Neuronal stem cell (in vitro differentiated cells): ENCODE measurements at regions not wholly inside any gene's neighbourhood (a gene's known extent, or its start where the extent isn't known, plus 50 kb on each side); places are given as distances from the start of the nearest gene placed in this dataset.
A peak's percentile ranks its signal among the peaks of the same experiment; 100 is the strongest.

Experiments
- DNase-seq: peaks from one replicate; pipeline ENCODE4 v3.0.0-alpha.2; 2013; ENCODE audit warnings: low spot score
- H2AFZ ChIP-seq: one replicate; pipeline ENCODE4 v1.6.1; 2013; ENCODE audit warnings: mild to moderate bottlenecking, low read length, inconsistent platforms
- H2AK5ac ChIP-seq: 2 replicates; pipeline ENCODE4 v1.6.1; 2013; ENCODE audit warnings: low read depth, mild to moderate bottlenecking, inconsistent platforms, low read length, moderate library complexity, mixed read lengths
- H2BK120ac ChIP-seq: 2 replicates; pipeline ENCODE4 v1.6.1; 2013; ENCODE audit warnings: low read depth, mild to moderate bottlenecking, inconsistent platforms, low read length, moderate library complexity, mixed read lengths
- H2BK12ac ChIP-seq: one replicate; pipeline ENCODE4 v1.6.1; 2013; ENCODE audit warnings: low read length, inconsistent platforms
- H2BK15ac ChIP-seq: 2 replicates; pipeline ENCODE4 v1.6.1; 2013; ENCODE audit warnings: mild to moderate bottlenecking, low read length, inconsistent platforms, mixed read lengths
- H2BK5ac ChIP-seq: one replicate; pipeline ENCODE4 v1.6.1; 2013; ENCODE audit warnings: inconsistent platforms, mild to moderate bottlenecking, low read length, moderate library complexity
- H3K14ac ChIP-seq: one replicate; pipeline ENCODE4 v1.6.1; 2013; ENCODE audit warnings: low read length, inconsistent platforms
- H3K18ac ChIP-seq: 2 replicates; pipeline ENCODE4 v1.6.1; 2013; ENCODE audit warnings: low read length, inconsistent platforms
- H3K23ac ChIP-seq: 2 replicates; pipeline ENCODE4 v1.6.1; 2013; ENCODE audit warnings: low read depth, mild to moderate bottlenecking, mixed read lengths, low read length, inconsistent platforms; ENCODE audit not compliant: poor library complexity
- H3K27ac ChIP-seq: replicated peaks from 3 replicates; pipeline ENCODE4 v1.5.1; 2013; ENCODE audit warnings: low read length, inconsistent platforms
- H3K27me3 ChIP-seq, 3 experiments: 2 replicates each; pipeline ENCODE4 v1.6.1; 2013; ENCODE audit warnings: low read length in 3 of 3, mild to moderate bottlenecking in 2 of 3, inconsistent platforms in 1 of 3, low read depth in 1 of 3, mixed read lengths in 1 of 3, moderate library complexity in 1 of 3; ENCODE audit not compliant: control insufficient read depth in 3 of 3, insufficient read depth in 3 of 3
- H3K36me3 ChIP-seq, 2 donors: replicated peaks in 1 of 2; 2 replicates each; pipeline ENCODE4 v1.6.1; 2013; ENCODE audit warnings: low read length in 2 of 2; ENCODE audit not compliant: control insufficient read depth in 2 of 2, insufficient read depth in 2 of 2
- H3K4ac ChIP-seq: 2 replicates; pipeline ENCODE4 v1.6.1; 2013; ENCODE audit warnings: inconsistent platforms, mild to moderate bottlenecking, low read length, moderate library complexity
- H3K4me1 ChIP-seq, 2 donors: 1 replicate in 1 of 2; 2 replicates in 1 of 2; pipeline ENCODE4 v1.6.1; 2013; ENCODE audit warnings: low read length in 2 of 2, low read depth in 1 of 2; ENCODE audit not compliant: control insufficient read depth in 2 of 2, insufficient read depth in 1 of 2
- H3K4me2 ChIP-seq: one replicate; pipeline ENCODE4 v1.6.1; 2013; ENCODE audit warnings: mild to moderate bottlenecking, low read length, inconsistent platforms; ENCODE audit not compliant: insufficient read depth, poor library complexity, severe bottlenecking
- H3K4me3 ChIP-seq, 2 donors: 2 replicates each; pipeline ENCODE4 v1.5.1; 2013; ENCODE audit warnings: low read length in 2 of 2, mild to moderate bottlenecking in 2 of 2, inconsistent platforms in 1 of 2, moderate library complexity in 1 of 2
- H3K79me1 ChIP-seq: one replicate; pipeline ENCODE4 v1.6.1; 2013; ENCODE audit warnings: low read depth, mild to moderate bottlenecking, inconsistent platforms, low read length, moderate library complexity
- H3K9ac ChIP-seq: one replicate; pipeline ENCODE4 v1.6.1; 2013; ENCODE audit warnings: mild to moderate bottlenecking, low read depth, low read length, inconsistent platforms; ENCODE audit not compliant: poor library complexity
- H3K9me3 ChIP-seq, 2 donors: replicated peaks in 1 of 2; 2 replicates each; pipeline versions ENCODE3 to v1.6.1; 2013; ENCODE audit warnings: low read length in 2 of 2, mild to moderate bottlenecking in 2 of 2, inconsistent platforms in 1 of 2, low read depth in 1 of 2, mixed read lengths in 1 of 2, moderate library complexity in 1 of 2; ENCODE audit not compliant: control insufficient read depth in 2 of 2, insufficient read depth in 1 of 2
- H4K8ac ChIP-seq: one replicate; pipeline ENCODE4 v1.6.1; 2013; ENCODE audit warnings: low read depth, mild to moderate bottlenecking, inconsistent platforms, low read length, moderate library complexity
- H4K91ac ChIP-seq: one replicate; pipeline ENCODE4 v1.6.1; 2013; ENCODE audit warnings: low read length, low read depth, mild to moderate bottlenecking, inconsistent platforms; ENCODE audit not compliant: poor library complexity
- WGBS, 2 donors: extraction: QIAGEN DNeasy Blood & Tissue Kit; methylation state at CpG; one replicate each; pipeline ENCODE4 v1.1.7; 2013; ENCODE audit warnings: missing lambda C conversion rate in 2 of 2, mixed read lengths in 1 of 2; ENCODE audit not compliant: insufficient read length in 2 of 2, insufficient replicate concordance in 1 of 2; ENCODE audit errors: extremely low coverage in 2 of 2; 5-methylcytosine and 5-hydroxymethylcytosine counted together

DNA sequence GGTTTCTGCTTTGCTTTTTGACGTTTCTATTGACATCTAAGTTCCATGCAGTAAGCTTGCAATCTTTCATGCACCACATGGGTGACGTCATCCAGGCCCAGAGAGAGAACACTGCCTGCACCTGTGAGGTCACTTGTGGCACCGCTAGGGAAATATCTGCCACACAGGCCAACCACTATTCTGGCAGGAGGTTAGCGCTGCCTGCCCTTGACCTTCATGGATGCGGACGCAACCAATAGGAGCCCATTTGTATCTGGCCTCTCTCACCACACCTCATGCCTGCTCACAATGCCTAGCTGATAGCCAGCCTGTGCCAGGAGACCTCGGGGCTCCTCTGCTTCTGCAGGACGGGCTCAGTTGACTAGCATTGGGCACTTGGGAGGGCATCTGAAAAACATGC is 55.8 kb upstream of the PRR23E start:
- Histone ChIP-seq H3K27me3 (peaks cover 0 to 66% (median 21%) of the 10 kb centered on the region in 3 experiments), H3K14ac (no peak overlapping the region), H3K23ac (no peak overlapping the region), H3K9ac (no peak overlapping the region), H2AK5ac (peak overlapping the region; percentile 77), H2AFZ (no peak overlapping the region), H2BK5ac (no peak overlapping the region), H3K27ac (no peak overlapping the region), H4K8ac (no peak overlapping the region), H4K91ac (no peak overlapping the region), H2BK15ac (peak overlapping the region; percentile 0), H3K18ac (no peak overlapping the region), H2BK120ac (no peak overlapping the region), H3K9me3 (no peaks in the 10 kb centered on the region), H3K36me3 (no peaks in the 10 kb centered on the region), H3K4ac (no peak overlapping the region), H3K4me1 (peaks cover 0 to 20% of the 10 kb centered on the region in 2 donors), H3K79me1 (no peaks in the 10 kb centered on the region), H3K4me3 (no peak overlapping the region), H3K4me2 (no peak overlapping the region), H2BK12ac (no peak overlapping the region)
- WGBS, 2 donors: no CpG with 5 or more reads among the region's 8 CpGs
- DNase-seq: no peak

DNA sequence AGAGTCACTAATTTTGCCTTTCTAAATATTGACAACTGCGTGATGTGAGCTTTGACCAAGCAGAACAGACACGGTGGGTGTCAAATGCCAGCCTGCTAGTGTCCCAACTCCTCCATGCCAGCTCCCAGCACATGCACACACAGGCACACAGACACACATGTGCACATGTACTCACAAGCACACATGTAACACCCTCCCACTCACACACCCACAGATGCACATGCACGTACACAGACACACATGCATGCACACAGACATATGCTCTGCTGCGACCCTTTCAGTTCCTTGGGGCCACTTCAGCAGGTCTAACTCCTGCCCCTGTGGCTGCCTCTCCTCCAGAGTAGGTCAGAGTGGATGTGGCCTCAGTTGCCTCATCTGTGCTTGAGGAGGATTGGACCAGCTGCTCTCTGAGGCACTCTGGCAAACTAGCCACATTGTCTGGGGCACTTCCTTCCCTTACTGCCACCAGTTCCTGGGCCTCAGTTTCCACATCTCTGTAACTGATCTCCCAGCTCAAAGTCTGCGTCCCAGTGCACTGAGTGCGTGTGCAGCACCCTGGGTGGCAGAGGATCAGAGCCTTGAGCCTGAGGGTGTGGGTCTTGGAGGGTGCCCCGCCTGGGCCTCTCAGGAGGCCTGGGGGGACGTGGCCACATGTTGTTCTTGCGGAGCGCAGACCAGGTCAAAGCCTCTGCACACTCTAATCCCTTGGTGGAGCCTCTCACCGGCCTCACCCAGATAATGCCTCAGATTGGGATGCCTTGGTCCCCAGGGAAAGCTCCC is 55.0 kb upstream of the PRR23E start:
- Histone ChIP-seq H3K23ac (no peak overlapping the region), H2AFZ (no peak overlapping the region), H2BK120ac (peak overlapping the region; percentile 5), H3K9me3 (no peaks in the 10 kb centered on the region), H3K18ac (peak overlapping the region; percentile 67), H3K4me2 (no peak overlapping the region), H2BK15ac (peak overlapping the region; percentile 25), H3K27me3 (peaks cover 0 to 60% (median 21%) of the 10 kb centered on the region in 3 experiments), H4K91ac (peak overlapping the region; percentile 58), H3K4me3 (no peak overlapping the region), H3K9ac (peak overlapping the region; percentile 24), H3K14ac (no peak overlapping the region), H4K8ac (no peak overlapping the region), H3K79me1 (no peaks in the 10 kb centered on the region), H3K27ac (no peak overlapping the region), H2AK5ac (peak overlapping the region; percentile 77), H2BK5ac (peak overlapping the region; percentile 62), H3K36me3 (no peaks in the 10 kb centered on the region), H3K4ac (no peak overlapping the region), H2BK12ac (peak overlapping the region; percentile 18), H3K4me1 (peaks cover 0 to 16% of the 10 kb centered on the region in 2 donors)
- no peak for DNase-seq
- no CpG with 5 or more reads among the region's 11 CpGs for WGBS, 2 donors

DNA sequence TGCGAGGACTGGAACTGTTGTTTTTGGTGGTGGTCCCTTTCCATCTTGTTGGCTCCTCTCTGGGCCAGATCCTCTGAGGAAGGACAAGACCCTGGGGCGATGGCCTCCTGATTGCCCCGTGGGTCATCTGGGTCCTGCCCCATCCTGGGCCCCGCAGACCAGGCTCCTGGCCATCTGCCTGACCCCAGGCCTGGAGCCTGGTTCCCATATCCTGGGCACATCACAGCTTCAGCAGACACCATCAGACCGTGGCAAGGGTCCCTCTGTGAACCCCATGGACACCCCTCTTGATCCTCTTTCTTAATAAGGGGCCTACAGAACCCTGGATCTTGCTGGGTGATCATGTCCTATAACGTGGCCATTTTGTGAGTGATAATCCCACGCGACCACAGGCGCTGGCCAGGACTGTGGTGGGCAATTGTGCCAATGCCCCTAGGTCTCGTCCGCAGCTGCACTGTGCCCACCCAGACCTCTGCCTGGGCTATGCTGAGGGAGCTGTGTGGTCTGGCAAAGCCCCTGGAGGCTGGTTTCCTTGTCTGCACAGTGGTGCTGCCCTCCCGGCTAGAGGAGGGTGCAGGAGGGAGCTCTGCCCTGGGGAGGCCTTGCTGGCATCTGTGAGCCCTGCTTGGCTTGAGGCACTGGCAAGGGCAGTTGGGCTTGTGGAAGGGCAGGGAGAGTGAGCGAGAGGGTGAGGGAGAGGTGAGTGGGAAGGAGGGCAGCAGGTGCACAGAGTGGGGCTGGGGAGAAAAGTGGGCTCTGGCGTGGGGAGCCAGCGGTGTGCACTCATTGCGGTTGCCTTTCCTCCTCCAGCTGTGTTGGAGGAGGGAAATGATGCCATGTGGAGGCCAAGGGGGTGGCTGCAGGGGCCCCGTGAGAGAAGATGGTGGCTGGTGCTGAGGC is 53.1 kb upstream of the PRR23E start:
- Histone ChIP-seq H3K4ac (no peak overlapping the region), H3K27ac (no peak overlapping the region), H3K4me1 (peaks cover 0 to 11% of the 10 kb centered on the region in 2 donors), H2BK12ac (peak overlapping the region; percentile 79), H4K91ac (no peak overlapping the region), H3K4me2 (no peak overlapping the region), H3K18ac (peak overlapping the region; percentile 81), H2BK120ac (no peak overlapping the region), H3K9ac (no peak overlapping the region), H2AK5ac (peak overlapping the region; percentile 88), H3K27me3 (peaks cover 0 to 41% (median 13%) of the 10 kb centered on the region in 3 experiments), H2BK15ac (peak overlapping the region; percentile 34), H3K4me3 (no peak overlapping the region), H2AFZ (no peak overlapping the region), H2BK5ac (peak overlapping the region; percentile 78), H3K36me3 (no peaks in the 10 kb centered on the region), H3K23ac (no peak overlapping the region), H3K14ac (peak overlapping the region; percentile 14), H3K9me3 (peaks cover 0 to 3% of the 10 kb centered on the region in 2 donors), H4K8ac (peak overlapping the region; percentile 66), H3K79me1 (no peaks in the 10 kb centered on the region)
- DNase-seq: no peak
- WGBS, 2 donors: no CpG with 5 or more reads among the region's 17 CpGs
